OCI-LY7 (cell line): ENCODE measurements at regions not wholly inside any gene's neighbourhood (a gene's known extent, or its start where the extent isn't known, plus 50 kb on each side); places are given as distances from the start of the nearest gene placed in this dataset.

Experiments
- EZH2phosphoT487 ChIP-seq: fragments of 200-600 bp; sonication (generic); IDR thresholded peaks from 2 replicates; pipeline ENCODE4 v1.6.1; 2018; ENCODE audit warnings: low read depth, borderline replicate concordance, mild to moderate bottlenecking, mixed run types, antibody characterized with exemption, low read length, moderate library complexity, mixed read lengths
- TF ChIP-seq, protein P1 (sequence below): fragments of 200-600 bp; sonication (generic); conservative IDR thresholded peaks from 2 replicates; pipeline ENCODE4 v1.5.1; 2014; ENCODE audit warnings: mild to moderate bottlenecking, antibody characterized with exemption, low read length, moderate library complexity, mixed read lengths

DNA sequence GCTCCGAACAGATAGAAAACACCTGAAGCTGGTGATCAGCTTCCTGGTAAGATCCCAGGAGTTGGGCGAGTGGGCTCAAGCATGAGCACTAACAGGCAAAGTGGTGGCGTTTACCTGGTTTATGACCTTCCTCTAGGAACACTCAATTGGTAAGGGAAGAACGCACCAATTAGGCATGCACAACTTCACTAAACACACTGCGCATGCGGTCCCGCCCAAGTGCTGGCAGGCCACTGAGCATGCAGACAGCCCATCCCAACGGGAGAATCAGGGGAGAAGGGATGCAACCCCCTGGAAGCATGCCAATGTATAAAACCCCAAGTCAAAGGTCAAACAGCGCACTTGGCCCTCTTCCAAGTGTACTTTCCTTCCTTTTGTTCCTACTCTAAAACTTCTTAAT lies 70.4 kb downstream of the LYZL2 start:
- TF ChIP-seq, protein P1, sequence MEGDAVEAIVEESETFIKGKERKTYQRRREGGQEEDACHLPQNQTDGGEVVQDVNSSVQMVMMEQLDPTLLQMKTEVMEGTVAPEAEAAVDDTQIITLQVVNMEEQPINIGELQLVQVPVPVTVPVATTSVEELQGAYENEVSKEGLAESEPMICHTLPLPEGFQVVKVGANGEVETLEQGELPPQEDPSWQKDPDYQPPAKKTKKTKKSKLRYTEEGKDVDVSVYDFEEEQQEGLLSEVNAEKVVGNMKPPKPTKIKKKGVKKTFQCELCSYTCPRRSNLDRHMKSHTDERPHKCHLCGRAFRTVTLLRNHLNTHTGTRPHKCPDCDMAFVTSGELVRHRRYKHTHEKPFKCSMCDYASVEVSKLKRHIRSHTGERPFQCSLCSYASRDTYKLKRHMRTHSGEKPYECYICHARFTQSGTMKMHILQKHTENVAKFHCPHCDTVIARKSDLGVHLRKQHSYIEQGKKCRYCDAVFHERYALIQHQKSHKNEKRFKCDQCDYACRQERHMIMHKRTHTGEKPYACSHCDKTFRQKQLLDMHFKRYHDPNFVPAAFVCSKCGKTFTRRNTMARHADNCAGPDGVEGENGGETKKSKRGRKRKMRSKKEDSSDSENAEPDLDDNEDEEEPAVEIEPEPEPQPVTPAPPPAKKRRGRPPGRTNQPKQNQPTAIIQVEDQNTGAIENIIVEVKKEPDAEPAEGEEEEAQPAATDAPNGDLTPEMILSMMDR, result no peak
- TF ChIP-seq EZH2phosphoT487, result no peak
